ENCODE measurements at regions not wholly inside any gene's neighbourhood (a gene's known extent, or its start where the extent isn't known, plus 50 kb on each side); places are given as distances from the start of the nearest gene placed in this dataset.

DNA sequence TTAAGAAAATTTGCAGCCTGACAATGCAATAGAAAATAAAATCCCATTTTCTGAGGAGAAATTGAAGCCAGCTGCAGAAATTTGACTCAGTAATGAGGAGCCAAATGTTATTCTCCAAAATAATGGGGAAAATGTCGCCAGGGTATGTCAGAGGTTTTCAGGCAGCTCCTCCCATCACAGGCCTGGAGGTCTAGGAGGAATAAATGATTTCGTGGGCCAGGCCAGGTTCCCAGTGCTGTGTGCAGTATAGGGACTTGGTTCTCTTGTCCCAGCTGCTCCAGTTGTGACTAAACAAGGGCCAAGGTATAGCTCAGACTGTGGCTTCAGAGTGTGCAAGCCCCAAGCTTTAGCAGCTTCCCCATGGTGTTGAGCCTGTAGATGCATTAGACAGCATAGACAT, 1240.8 kb upstream of the ADGRB3 start:
- TF ChIP-seq, protein P1, sequence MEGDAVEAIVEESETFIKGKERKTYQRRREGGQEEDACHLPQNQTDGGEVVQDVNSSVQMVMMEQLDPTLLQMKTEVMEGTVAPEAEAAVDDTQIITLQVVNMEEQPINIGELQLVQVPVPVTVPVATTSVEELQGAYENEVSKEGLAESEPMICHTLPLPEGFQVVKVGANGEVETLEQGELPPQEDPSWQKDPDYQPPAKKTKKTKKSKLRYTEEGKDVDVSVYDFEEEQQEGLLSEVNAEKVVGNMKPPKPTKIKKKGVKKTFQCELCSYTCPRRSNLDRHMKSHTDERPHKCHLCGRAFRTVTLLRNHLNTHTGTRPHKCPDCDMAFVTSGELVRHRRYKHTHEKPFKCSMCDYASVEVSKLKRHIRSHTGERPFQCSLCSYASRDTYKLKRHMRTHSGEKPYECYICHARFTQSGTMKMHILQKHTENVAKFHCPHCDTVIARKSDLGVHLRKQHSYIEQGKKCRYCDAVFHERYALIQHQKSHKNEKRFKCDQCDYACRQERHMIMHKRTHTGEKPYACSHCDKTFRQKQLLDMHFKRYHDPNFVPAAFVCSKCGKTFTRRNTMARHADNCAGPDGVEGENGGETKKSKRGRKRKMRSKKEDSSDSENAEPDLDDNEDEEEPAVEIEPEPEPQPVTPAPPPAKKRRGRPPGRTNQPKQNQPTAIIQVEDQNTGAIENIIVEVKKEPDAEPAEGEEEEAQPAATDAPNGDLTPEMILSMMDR (IDR thresholded peaks at IDR 0.05; ENCODE audit: control insufficient read depth, extremely low read depth, insufficient read depth) = no peak
- H3K4me3 ChIP-seq (ENCODE audit: low read depth, low read length) = no peak overlapping the region
- DNase-seq (ENCODE audit: low read depth) = no peak

GRCh38 chr6:67393356-67393755, 1241.7 kb upstream of the ADGRB3 start:
- TF ChIP-seq, protein P1 (IDR thresholded peaks at IDR 0.05; ENCODE audit: control insufficient read depth, extremely low read depth, insufficient read depth) = no peak
- no peak for DNase-seq (ENCODE audit: low read depth)
- H3K4me3 ChIP-seq (ENCODE audit: low read depth, low read length) = no peak overlapping the region

DNA sequence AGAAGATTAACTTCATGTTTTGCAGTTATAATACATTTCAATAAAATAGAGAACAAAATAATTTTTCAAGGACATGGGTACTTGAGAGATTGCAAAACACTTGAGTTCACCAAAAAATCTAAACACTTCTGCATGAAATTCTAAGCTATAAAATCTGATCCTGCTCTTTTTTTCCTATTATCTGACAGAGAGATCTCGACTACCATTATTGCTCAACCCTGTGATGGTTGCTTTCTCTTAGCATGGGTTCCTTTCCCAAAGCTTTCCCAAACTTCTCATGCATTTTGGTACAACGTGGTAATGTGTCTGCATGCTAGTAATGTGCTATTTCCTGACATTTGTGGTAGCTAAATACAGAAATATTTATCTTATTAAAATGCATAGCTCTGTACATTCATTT, 1243.1 kb upstream of the ADGRB3 start:
- no peak for DNase-seq (ENCODE audit: low read depth)
- TF ChIP-seq, protein P1 (IDR thresholded peaks at IDR 0.05; ENCODE audit: control insufficient read depth, extremely low read depth, insufficient read depth) = no peak
- no peak overlapping the region for H3K4me3 ChIP-seq (ENCODE audit: low read depth, low read length)

DNA sequence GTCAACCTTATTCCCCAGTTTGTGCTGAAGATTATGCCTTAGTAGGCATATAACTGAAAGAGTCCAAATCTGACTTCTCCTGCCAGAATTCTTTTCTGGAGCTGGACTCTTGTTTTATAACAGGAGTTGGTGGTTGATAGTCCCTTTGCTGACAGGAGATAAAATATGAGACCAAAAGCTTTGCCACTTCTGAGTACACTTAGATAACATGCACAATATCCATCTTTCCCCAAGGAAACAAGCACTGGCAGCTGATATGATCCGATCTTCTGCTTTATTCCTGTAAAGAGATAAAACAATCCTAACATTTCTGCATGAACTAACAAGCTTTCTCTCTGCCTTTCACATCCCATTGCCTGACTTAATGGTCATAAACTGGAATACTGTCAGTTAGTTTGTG, 1265.4 kb upstream of the ADGRB3 start:
- no peak for DNase-seq (ENCODE audit: low read depth)
- TF ChIP-seq, protein P1 (IDR thresholded peaks at IDR 0.05; ENCODE audit: control insufficient read depth, extremely low read depth, insufficient read depth) = no peak
- no peak overlapping the region for H3K4me3 ChIP-seq (ENCODE audit: low read depth, low read length)

DNA sequence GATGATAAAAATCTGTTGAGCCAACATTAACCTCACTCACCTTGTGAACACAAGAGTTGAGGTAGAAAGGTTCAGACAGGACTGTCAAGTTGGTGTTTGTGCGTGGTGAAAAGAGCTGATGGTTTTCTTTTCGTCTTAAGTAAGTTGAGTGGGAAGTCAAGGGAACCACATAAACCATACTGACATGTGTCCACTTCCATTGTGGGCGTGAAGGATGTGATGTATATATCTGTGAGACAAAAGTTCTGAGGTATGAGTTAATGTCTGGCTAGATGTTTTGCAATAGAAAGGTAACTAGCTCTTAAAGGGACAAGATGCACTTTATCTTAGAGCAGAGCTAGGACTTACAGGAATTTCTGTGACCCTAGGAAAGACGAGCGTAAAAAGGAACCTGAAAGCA, 1272.1 kb upstream of the ADGRB3 start:
- TF ChIP-seq, protein P1 (IDR thresholded peaks at IDR 0.05; ENCODE audit: control insufficient read depth, extremely low read depth, insufficient read depth) = no peak

DNA sequence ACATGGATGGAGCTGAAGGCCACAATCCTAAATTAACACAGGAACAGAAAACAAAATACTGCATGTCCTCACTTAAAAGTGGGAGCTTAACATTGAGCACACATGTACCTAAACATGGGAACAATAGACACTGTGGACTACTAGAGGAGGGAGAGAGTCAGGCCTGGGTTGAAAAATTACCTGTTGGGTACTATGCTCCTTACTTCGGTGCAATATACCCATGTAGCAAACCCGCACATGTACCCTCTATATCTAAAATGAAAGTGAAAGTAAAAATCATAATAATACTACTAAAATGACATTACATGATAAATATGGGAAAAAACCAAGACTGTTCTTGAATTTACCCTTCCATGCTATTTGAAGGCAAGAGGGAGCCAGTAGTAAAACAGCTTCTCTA, 1273.8 kb upstream of the ADGRB3 start:
- TF ChIP-seq, protein P1 (IDR thresholded peaks at IDR 0.05; ENCODE audit: control insufficient read depth, extremely low read depth, insufficient read depth) = no peak
- DNase-seq (ENCODE audit: low read depth) = no peak
- H3K4me3 ChIP-seq (ENCODE audit: low read depth, low read length) = no peak overlapping the region

More for the DNA sequence above, 1272.1 kb upstream of the ADGRB3 start:
- H3K4me3 ChIP-seq (ENCODE audit: low read depth, low read length) = no peak overlapping the region
- DNase-seq (ENCODE audit: low read depth) = no peak

DNA sequence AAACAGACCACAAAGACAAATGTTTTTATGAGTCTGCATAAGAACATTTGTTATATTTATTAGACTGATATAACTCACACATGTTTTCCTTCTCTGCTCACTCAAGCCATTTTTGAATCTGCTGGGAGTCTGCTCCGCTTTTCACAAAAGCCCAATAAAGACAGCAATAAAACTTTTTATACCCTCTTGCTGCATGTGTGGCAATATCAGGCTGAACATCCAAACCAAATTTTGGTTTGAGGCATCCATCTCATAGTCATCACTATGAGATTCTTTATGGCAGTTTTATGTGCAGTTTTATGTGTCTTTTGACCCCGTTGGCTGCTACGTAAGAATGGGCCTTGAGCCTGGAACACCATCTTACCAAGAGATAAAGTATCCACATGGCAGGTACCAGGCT, 1276.8 kb upstream of the ADGRB3 start:
- no peak overlapping the region for H3K4me3 ChIP-seq (ENCODE audit: low read depth, low read length)
- peak; percentile 72 for DNase-seq (ENCODE audit: low read depth)
- TF ChIP-seq, protein P1 (IDR thresholded peaks at IDR 0.05; ENCODE audit: control insufficient read depth, extremely low read depth, insufficient read depth) = no peak

Measured in LNCaP clone FGC (cell line).